G401.6 (cell line): ENCODE measurements at regions not wholly inside any gene's neighbourhood (a gene's known extent, or its start where the extent isn't known, plus 50 kb on each side); places are given as distances from the start of the nearest gene placed in this dataset.
"Not testable (repeated sequence)": the region's sequence is repeated elsewhere in the genome, so short reads cannot be mapped to it uniquely, and the experiment has no call there.

Experiments used
- FAIRE-seq: peaks from 2 replicates; lab custom pipeline; 2012; peaks lifted over from hg19 to GRCh38; lab: Jason Lieb, UNC

GRCh38 chr20:26216025-26216424 is 519.4 kb upstream of the ZNF337 start:
- no peak for FAIRE-seq

- FAIRE-seq: no peak
These were observed 518.3 kb upstream of the ZNF337 start for GRCh38 chr20:26214991-26215390.

- FAIRE-seq: peak; percentile 99
These were observed 512.7 kb upstream of the ZNF337 start for GRCh38 chr20:26209171-26209941.

- peak; percentile 96 for FAIRE-seq
These were observed 511.8 kb upstream of the ZNF337 start for GRCh38 chr20:26208296-26209091.

- peak; percentile 92 for FAIRE-seq
These were observed 511.3 kb upstream of the ZNF337 start for GRCh38 chr20:26207967-26208295.

- FAIRE-seq: no peak
These were observed 510.7 kb upstream of the ZNF337 start for GRCh38 chr20:26207237-26207966.

GRCh38 chr20:26205350-26205749 is 508.7 kb upstream of the ZNF337 start:
- FAIRE-seq: no peak

GRCh38 chr20:26201026-26201425 is 504.4 kb upstream of the ZNF337 start:
- not testable (repeated sequence) for FAIRE-seq

GRCh38 chr20:26187329-26187728 is 490.7 kb upstream of the ZNF337 start:
- not testable (repeated sequence) for FAIRE-seq

- FAIRE-seq: peak; percentile 42
These were observed 487.1 kb upstream of the ZNF337 start for GRCh38 chr20:26183720-26184119.

GRCh38 chr20:26181364-26181763 is 484.7 kb upstream of the ZNF337 start:
- FAIRE-seq: not testable (repeated sequence)

GRCh38 chr20:26171875-26172274 is 475.2 kb upstream of the ZNF337 start:
- FAIRE-seq: not testable (repeated sequence)

GRCh38 chr20:26169506-26169905 is 472.9 kb upstream of the ZNF337 start:
- FAIRE-seq: no peak

GRCh38 chr20:26167499-26167898 is 470.8 kb upstream of the ZNF337 start:
- no peak for FAIRE-seq

GRCh38 chr20:26163890-26164289 is 467.2 kb upstream of the ZNF337 start:
- no peak for FAIRE-seq

- not testable (repeated sequence) for FAIRE-seq
These were observed 466.5 kb upstream of the ZNF337 start for GRCh38 chr20:26163151-26163550.

- not testable (repeated sequence) for FAIRE-seq
These were observed 465.1 kb upstream of the ZNF337 start for GRCh38 chr20:26161741-26162140.

- FAIRE-seq: peak; percentile 17
These were observed 464.3 kb upstream of the ZNF337 start for GRCh38 chr20:26160916-26161315.

GRCh38 chr20:26154224-26154623 is 457.6 kb upstream of the ZNF337 start:
- FAIRE-seq: no peak

- no peak for FAIRE-seq
These were observed 438.9 kb upstream of the ZNF337 start for GRCh38 chr20:26135325-26136110.

GRCh38 chr20:26134606-26135005 is 438.0 kb upstream of the ZNF337 start:
- no peak for FAIRE-seq

- FAIRE-seq: not testable (repeated sequence)
These were observed 437.1 kb upstream of the ZNF337 start for GRCh38 chr20:26133794-26134193.
